GM19395 (cell line): ENCODE measurements at regions not wholly inside any gene's neighbourhood (a gene's known extent, or its start where the extent isn't known, plus 50 kb on each side); places are given as distances from the start of the nearest gene placed in this dataset.

Experiments
- ATAC-seq: cut with Tn5 transposase; IDR thresholded peaks from one replicate; pipeline ENCODE4 v1.9.1; 2021; ENCODE audit warnings: mild to moderate bottlenecking, moderate library complexity; ENCODE audit not compliant: unreplicated experiment

DNA sequence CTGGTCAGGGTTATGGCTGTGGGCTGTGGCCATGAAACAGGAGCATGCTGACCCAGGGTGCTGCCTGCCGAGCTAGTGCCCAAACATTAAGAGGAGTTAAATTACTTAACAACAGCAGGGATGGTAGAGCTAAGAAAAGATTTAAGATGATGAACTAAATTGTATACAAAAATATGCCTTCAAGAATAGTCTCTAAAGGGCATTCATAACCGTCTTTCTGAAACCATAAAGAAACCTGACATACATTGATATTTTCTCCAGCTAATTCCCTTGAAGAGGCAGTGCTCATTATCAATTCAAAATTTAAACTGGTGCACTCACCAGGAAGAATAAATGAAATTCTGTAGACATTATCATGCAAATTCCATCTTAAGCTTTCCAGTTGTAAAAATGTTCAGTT is 265.8 kb upstream of the TAC1 start:
- no peak for ATAC-seq

DNA sequence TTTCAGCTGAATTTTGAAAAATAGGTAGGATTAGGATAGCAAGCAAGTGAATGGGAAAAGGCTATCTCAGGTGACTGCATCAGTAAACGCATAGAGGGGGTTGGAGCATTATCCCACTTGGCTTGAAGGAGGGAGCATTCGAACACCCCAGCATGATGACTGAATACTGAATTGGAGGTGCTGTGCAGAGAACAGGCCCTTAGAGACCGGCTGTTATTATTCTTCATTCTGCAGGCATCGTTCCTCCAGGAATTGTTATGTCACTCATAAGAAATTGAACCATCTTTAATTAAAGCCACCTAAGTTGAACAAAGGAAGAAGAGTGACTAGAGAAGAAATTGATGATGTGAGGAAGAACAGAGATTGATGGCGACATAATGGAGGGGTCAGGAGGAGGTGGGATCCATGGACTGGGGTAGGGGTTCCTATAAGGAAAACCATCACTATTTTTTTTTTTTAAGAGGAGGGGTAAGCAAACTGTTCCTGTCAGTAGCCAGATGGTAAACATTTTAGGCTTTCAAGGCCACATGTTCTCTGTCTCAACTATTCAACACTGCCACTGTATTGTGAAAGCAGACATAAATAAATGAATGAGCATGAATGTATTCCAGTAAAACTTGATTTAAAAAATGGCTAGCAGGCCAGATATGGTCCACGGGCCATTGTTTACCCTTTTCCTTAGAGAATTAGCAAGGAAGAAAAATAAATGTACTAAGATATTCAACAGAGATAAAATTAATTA is 264.7 kb upstream of the TAC1 start:
- ATAC-seq = no peak

DNA sequence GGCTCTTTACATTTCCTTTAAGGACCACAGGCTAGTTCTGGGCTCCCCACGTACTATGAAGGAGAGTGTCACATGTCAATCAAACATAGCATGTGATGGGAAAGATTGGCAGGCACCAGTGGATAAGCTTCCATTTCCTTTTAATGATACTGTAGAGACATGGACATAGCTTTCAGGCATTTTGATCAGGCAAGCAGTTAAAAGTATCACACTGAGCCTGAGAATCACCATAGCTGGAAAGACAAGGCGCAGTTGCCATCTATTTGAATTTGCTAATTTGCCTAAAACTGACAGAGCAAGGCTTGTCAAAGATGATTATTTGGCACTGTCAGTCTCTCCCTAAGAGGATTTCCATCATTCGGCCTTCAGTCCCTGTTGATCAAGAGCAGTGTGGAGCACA is 263.4 kb upstream of the TAC1 start:
- ATAC-seq = no peak

DNA sequence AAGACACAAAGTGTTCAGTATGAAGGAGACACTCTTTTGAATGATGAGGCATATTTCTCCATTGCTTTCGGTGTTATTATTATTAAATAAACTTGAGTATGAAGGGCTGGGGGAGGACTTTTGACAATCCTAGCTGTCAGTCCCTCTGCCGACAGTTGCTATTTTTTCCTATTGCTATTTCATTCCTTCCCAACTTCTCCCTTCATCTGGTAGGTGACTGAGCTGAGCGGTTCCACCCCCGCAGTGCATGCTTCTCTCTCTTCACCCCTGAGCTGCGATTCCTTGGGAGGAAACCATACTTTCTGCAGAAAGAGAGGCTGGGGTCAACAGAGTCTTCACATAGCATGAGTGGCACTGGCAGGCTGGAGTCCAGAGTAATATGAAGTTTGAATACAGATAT is 261.2 kb upstream of the TAC1 start:
- no peak for ATAC-seq

DNA sequence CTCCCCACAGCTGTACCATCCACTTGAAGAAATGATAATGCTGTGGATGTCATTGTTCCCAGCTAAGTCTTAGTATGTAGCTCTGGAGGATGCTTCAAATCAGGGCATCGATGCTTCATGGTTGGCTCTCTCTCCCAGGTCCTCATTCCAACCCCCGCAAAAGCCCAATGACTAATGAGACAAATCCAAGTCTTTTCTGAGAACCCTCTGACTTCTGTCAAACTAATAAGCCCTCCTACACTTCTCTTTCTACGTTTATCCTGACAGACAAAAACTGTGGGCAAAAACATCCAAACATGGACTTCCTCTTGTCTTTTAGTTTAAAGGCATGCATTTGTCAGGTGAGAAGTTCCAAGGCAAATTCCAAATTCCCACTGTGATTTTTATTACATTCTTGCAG is 260.4 kb upstream of the TAC1 start:
- no peak for ATAC-seq

DNA sequence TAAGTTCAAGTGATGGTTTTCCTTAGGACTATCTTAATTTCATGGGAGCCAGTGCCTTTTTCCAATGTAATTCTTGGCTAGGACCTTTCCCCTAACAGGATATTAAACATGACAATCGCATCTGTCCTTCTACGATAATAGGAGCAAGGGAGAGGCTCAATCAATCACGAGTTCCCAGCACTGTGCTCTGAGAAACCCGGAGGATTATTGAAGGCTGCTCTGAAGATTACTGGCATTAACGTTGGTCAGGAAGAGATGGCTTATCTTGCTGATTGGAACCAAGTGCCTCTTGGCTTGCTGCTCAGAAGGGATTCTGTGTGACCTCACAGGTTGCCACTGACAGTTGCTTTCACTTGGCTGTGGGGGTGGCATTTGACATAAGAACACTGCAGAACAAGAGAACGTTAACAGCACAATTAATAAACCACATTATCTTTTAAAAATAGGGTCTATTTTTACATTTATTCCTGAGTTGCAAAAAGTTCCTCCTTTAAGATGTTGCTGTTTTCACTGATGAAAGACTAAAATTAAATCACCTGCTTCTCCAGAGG is 252.1 kb upstream of the TAC1 start:
- no peak for ATAC-seq

DNA sequence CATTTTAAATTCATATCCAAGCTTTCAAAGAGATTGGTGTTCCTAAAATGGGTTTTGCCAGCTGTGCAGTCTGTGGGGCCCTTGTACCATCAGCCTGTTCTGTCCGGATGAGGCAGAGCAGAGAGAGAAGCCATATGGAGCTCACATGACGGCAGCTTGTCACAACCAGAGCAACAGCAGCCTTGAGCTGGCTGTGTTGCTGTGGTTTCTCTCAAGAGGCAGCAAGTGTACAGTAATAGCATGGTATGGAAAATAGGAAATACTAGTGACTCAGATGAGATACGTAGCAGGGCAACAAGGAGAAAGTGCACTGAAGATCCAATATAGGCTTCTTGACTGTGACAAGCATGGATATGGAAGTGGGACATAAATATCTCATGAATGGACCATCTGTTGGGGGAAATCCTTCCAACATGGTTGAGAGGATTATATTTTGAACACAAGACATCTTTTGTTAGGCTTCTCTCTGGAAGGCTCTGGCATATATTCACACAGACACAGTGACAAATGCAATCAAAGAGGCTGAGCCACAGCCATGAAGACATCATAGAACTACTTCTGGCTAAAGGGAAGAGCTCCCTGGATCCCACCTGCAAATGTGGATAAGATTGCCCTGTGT is 251.0 kb upstream of the TAC1 start:
- ATAC-seq = no peak

DNA sequence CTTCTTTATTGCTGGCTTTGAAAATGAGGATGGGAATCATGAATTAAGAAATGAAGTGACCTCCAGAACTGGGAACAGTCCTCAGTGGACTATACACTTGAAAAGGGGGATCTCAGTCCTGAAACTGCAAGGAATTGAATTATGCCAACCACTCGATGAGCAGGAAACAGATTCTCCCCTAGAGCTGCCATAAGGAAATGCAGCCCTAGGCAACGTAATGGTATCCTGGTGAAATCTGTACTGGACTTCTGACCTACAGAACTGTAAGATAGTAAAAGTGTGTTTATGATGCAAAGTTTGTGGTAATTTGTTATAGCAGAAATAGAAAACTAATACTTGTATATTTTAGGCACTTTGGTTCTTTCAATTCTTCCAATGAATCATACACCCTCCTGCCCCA is 236.4 kb upstream of the TAC1 start:
- no peak for ATAC-seq

DNA sequence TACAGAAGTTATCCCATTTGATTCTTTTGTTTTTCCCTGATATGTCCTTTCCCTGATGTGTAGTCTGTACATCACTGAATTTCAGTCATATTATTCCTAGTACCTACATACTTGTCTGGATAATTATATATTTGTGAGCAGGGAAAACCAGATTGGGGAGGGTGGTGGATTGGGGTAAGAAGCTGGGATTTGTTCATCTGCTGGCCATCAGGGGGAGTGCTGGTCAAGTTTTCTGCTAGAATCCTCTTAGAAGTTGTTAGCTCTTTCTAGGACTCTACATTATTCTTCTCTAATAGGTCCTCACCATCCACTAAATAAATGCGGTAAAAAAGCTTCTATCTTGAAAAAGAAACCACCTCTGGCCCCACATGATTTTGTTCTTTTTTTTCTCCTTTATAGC is 232.7 kb upstream of the TAC1 start:
- ATAC-seq = peak; percentile 80

DNA sequence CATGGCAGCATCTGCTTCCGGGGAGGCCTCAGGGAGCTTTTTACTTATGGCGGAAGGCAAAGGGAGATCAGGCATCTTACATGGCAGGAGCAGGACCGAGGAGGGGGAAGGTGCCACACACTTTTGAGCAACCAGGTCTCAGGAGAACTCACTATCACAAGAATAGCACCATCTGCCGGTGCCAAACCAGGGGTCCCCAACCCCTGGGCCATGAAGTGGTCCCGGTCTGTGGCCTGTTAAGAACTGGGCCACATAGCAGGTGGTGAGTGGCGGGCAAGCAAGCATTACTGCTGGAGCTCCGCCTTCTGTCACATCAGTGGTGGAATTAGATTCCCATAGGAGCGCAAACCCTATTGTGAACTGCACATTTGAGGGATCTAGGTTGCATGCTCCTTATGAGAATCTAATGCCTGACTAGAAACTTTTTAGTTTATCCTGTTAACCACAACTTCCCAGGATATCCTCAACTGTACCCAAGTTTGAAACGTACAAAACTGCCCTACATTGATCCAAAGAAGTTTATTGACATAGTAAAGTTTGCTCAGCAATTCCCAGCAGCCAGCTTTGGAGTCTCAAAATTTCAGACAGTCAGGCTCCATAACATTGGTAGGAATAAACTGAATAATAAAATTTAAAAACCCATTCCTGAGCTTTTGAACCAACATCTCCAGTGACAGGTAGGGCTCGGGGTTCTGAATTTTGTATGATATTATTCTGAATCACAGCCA is 228.4 kb upstream of the TAC1 start:
- no peak for ATAC-seq

DNA sequence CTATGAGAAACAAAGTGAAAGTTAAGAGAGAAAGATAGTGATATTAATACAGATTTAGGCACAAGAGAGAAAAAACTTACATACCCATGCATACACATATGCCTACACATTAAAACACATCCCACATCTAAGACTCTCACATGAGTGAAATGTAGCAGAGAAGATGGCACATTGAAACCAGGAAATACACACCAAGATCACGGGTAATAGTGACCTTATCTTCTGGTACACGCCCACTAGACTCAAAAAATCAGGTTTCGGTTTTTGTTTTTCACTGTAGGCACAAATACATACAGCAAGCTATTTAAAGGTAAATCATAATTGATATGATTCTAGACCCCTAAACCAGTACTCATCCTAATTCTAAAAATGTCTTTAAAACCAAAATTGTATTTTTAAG is 225.2 kb upstream of the TAC1 start:
- peak; percentile 63 for ATAC-seq

DNA sequence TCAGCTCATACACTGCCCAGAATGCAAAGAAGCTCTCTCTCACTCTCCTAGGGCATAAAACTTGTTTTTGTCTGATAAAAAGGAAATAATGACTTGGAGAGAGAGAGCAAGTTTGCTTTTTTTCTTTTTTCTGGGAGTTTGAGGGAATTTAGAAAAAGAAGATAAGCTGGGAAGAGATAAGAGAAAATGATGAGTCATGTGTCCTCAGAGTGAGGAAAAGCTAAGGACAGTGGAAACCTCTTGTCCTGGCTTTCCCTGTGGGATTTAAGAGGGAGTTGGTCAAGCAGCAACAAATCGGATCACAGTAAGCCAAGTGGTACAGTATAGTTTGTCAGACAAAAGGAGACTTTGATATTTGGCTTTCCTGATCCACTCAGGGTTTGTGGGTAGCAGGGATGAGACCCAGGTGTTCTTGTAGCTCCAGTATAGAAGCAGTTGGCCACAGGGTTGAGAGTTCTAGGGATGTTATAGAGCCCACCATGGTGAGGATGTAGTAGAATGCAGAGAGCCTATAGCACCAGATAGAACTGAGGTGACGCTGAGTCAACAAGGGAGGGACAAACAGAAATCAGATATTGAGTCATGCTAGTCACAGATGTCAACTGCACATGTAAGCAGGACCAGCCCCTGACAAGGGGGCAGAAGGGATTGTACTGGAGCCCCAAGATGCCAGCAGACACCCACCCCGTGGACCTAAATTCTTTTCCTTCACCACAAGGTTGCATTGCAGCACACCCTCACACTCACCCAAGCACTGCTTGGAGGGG is 219.3 kb upstream of the TAC1 start:
- ATAC-seq = peak; percentile 61

DNA sequence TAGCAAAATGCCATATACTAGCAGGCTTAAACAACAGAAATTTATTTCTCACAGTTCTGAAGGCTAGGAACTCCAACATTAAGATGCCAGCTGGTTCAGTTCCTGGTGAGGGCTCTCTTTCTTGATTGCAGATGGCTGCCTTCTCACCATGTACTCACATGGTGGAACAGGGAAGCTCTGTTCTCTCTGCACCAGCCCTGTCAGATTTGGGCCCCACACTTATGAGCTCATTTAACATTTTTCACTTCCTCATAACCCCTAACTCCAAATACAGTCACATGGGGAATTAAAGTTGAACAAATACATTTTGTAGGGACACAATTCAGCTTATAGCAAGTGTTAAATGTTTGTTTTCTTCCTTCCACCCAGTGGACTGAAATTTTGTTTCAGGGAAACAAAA is 218.6 kb upstream of the TAC1 start:
- ATAC-seq = peak; percentile 72

DNA sequence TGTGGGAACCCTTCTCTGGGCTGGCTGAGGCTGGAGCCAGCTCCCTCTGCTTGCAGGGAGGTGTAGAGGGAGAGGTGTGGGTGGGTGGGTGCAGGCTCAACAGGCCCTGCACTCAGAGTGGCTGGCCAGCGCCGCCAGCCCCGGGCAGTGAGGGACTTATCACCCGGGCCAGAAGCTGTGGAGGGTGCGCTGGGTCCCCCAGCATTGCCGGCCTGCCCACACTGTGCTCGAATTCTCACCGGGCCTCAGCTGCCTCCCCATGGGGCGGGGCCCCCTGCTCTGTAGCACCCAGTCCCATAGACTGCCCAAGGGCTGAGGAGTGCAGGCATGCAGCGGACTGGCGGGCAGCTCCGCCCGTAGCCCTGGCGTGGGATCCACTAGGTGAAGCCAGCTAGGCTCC is 190.7 kb upstream of the TAC1 start:
- ATAC-seq = no peak

DNA sequence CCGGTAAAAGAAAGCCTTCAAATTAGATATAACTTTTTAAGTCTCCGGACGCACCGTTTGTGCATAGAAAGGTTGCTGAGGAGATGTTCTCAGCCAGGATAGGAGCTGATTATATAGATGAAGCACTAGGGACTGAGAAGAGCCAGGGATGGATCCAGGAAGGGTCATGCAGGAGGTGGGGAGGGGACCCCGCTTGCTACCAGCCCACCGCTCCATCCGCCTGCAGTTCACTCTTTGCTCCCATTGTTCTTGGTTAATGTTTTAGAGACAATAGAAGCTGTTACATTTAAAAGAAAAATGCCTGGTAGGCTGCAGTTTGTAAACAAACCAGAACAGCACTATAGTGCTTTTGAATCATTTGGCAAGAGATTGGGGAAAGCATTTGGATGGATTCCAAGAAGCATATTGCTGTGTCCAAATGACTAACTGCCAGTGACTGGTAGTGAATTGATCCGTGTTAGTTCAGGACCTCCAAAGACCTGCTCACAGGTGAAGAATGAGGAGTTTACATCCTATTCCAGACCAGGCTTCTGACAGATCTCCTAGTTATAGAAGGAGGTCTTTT is 175.9 kb upstream of the TAC1 start:
- no peak for ATAC-seq

DNA sequence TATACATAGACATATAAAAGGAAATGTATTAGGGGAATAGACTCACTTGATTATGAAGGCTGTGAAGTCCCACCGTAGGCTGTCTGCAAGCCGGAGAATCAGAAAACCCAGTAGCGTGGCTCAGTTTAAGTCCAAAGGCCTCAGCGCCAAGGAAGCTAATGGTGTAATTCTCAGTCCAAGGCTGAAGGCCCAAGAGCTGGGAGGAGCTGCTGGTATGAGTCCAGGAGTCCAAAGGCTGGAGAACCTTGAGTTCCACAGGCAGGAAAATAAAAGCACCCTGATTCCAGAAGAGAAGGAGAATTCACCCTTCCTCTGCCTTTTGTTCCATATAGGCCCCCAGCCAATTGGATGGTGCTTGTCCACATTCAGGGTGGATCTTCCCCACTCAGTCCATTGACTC is 166.2 kb upstream of the TAC1 start:
- ATAC-seq = no peak

DNA sequence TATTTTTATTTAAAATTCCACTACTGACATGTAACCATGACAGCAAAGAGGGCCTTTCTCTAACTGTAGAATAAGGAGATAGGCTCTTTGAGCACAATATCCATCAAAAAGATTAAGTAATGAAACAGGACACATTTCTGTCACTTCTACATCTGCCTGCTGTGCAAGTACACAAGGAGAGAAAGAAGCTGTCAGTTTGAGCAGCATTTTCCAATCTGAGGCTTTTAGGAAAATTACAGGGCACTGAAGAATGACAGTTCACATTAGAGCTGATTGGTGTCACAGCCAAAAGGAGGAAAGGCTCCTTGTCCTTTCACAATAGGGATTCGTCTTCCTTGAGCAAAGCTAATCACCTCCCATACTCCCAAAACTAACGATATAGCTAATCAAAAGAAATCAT is 158.8 kb upstream of the TAC1 start:
- ATAC-seq = no peak

DNA sequence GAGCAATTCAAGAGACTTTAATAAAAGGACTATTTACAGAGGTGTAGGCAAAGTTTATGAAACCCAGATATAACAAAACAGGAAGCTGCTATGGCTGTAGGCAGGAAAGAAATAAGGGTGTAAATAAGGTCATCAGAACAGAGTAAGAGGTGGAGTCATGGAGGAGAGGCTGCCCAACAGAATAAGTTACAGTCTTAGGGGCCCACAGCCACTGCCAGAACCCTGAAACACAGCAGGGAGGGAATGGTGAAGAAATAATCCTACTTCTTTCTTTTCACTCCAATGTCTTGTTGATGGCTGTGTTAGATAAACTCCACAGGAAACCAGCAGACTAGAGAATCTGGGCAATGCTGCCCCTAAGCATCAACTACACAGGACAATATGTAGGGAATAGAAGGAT is 155.8 kb upstream of the TAC1 start:
- ATAC-seq = no peak

DNA sequence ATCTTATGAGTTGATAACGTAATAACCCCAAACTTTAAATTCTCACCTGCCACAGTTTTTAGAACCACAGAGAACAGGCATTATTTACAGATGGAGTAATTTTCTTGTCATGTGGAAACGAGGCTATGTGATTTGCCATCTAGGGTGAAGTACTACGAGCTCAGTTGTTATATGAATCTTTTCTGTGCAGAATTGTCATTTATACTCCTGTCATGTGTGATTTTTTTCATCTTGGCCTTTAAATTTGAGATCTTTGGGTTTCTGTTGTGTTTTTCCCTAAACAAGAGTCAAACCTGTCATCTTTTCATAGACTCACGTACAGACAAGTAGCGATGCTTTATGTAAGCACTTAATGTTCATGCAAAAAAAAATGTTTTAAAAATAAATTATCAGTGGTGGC is 153.7 kb upstream of the TAC1 start:
- ATAC-seq = no peak

DNA sequence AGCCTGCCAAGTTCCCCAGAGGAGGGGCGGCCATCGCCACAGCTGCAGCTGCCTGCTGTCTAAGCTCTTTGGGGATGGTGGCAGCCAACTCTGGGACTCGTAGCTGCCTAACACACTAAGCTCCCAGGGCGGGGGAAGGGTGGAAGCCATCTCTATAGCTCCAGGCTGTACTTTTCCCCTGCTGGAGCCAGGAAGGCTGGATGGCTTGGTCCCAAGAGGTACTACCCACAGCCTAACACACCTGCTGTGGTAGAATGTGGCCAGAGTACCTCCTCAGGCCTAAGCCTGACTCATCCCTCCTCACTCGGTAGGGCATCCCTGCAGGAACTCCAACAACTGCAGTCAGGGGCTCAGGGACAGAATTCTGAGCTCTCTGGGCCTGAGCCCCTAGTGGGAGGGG is 151.7 kb upstream of the TAC1 start:
- ATAC-seq = no peak

DNA sequence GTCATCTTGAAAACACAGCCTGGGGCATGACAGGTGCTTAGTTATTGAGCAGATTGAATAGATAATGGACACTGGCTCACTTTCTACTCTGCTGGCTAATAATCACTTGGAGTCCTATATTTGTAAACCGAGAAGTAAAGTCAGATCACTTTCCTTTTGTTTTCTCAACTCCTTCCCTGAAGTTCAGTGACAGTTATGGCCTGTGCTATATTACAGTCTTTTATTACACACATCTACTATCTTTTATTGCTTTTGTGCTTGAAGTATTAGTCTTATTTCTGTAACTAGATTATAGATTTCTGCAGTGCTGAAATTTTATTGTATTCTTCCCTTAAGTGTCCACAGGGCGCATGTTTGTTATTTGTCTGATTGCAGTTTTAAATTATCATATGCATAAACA is 136.4 kb upstream of the TAC1 start:
- ATAC-seq = no peak
